ENCODE measurements at regions not wholly inside any gene's neighbourhood (a gene's known extent, or its start where the extent isn't known, plus 50 kb on each side); places are given as distances from the start of the nearest gene placed in this dataset.

GRCh38 chrX:28349888-28350287 is 237.4 kb upstream of the IL1RAPL1 start:
- TF ChIP-seq CTCF (IDR thresholded peaks at IDR 0.05) (no peak), POLR2A (IDR thresholded peaks at IDR 0.05) (no peak)
